ENCODE measurements at regions not wholly inside any gene's neighbourhood (a gene's known extent, or its start where the extent isn't known, plus 50 kb on each side); places are given as distances from the start of the nearest gene placed in this dataset.

GRCh38 chr12:115650026-115650425, 627.5 kb downstream of the MED13L start:
- POLR2A ChIA-PET, result no interaction called here
- no peak for DNase-seq
- Histone ChIP-seq H3K27me3 (ENCODE audit: insufficient read depth) (no peaks in the 10 kb centered on the region), H4K20me1 (ENCODE audit: insufficient read depth) (no peaks in the 10 kb centered on the region), H3K9ac (no peak overlapping the region), H3F3A (replicated peaks; ENCODE audit: insufficient read depth) (no peaks in the 10 kb centered on the region), H3K27ac (ENCODE audit: low read depth in 2 of 2, low read length in 1 of 2) (no peak overlapping the region), H2AFZ (ENCODE audit: low read depth) (no peak overlapping the region), H3K4me2 (no peak overlapping the region), H3K79me2 (ENCODE audit: insufficient read depth) (no peaks in the 10 kb centered on the region), H3K4me3 (ENCODE audit: low read depth in 2 of 2, low read length in 1 of 2) (no peak overlapping the region), H3K9me2 (no peaks in the 10 kb centered on the region), H3K4me1 (ENCODE audit: control insufficient read depth in 1 of 2, insufficient read depth in 2 of 2, low read depth in 1 of 2, low read length in 1 of 2) (no peaks in the 10 kb centered on the region), H3K36me3 (replicated peaks in 1 of 2; ENCODE audit: control insufficient read depth in 1 of 2, insufficient read depth in 2 of 2, low read length in 1 of 2) (no peaks in the 10 kb centered on the region), H3K9me3 (no peaks in the 10 kb centered on the region)
- TF ChIP-seq CHD2 (IDR thresholded peaks at IDR 0.05; ENCODE audit: low read length, partially characterized antibody) (no peak), TCF12 (IDR thresholded peaks at IDR 0.05) (no peak)
- 23% methylated on average over 10 of the region's 10 CpGs for WGBS (ENCODE audit: low lambda C conversion rate)
- CTCF ChIA-PET, result interaction anchor here (1.5 kb wide), 1 partner anchor 987 kb away, joined by 3 read pairs; no protein-coding TSS in a partner anchor

- Histone ChIP-seq H3K9me2 (no peaks in the 10 kb centered on the region), H3K79me2 (ENCODE audit: insufficient read depth) (no peaks in the 10 kb centered on the region), H3K27me3 (ENCODE audit: insufficient read depth) (no peaks in the 10 kb centered on the region), H3K4me1 (ENCODE audit: control insufficient read depth in 1 of 2, insufficient read depth in 2 of 2, low read depth in 1 of 2, low read length in 1 of 2) (no peaks in the 10 kb centered on the region), H3K4me3 (ENCODE audit: low read depth in 2 of 2, low read length in 1 of 2) (no peak overlapping the region), H3K9ac (no peak overlapping the region), H3K36me3 (replicated peaks in 1 of 2; ENCODE audit: control insufficient read depth in 1 of 2, insufficient read depth in 2 of 2, low read length in 1 of 2) (no peaks in the 10 kb centered on the region), H3K4me2 (no peak overlapping the region), H4K20me1 (ENCODE audit: insufficient read depth) (no peaks in the 10 kb centered on the region), H3K9me3 (no peaks in the 10 kb centered on the region), H3K27ac (ENCODE audit: low read depth in 2 of 2, low read length in 1 of 2) (no peak overlapping the region), H3F3A (replicated peaks; ENCODE audit: insufficient read depth) (no peaks in the 10 kb centered on the region), H2AFZ (ENCODE audit: low read depth) (no peak overlapping the region)
- ChIA-PET CTCF (interaction anchor here (1.3 kb wide), 1 partner anchor 37 kb away, joined by 4 read pairs; no protein-coding TSS in a partner anchor), POLR2A (no interaction called here)
- no peak for DNase-seq
- 15% methylated on average over 1 of the region's 1 CpG for WGBS (ENCODE audit: low lambda C conversion rate)
- no peak for TF ChIP-seq CTCF (IDR thresholded peaks at IDR 0.05)
- TF ChIP-seq GABPA (IDR thresholded peaks at IDR 0.05; ENCODE audit: low read depth), result no peak
- no peak for TF ChIP-seq YY1 (IDR thresholded peaks at IDR 0.05; ENCODE audit: low read depth)
- no peak for TF ChIP-seq CHD2 (IDR thresholded peaks at IDR 0.05; ENCODE audit: low read length, partially characterized antibody)
Observed at GRCh38 chr12:115648463-115648862, 629.0 kb downstream of the MED13L start.

- ChIA-PET POLR2A (no interaction called here), CTCF (no interaction called here)
- H3F3A ChIP-seq (replicated peaks; ENCODE audit: insufficient read depth), result no peaks in the 10 kb centered on the region
- no peak for TF ChIP-seq CHD2 (IDR thresholded peaks at IDR 0.05; ENCODE audit: low read length, partially characterized antibody)
- no peak for TF ChIP-seq MEF2A (IDR thresholded peaks at IDR 0.05; ENCODE audit: borderline replicate concordance, low read depth)
- TF ChIP-seq MXI1 (IDR thresholded peaks at IDR 0.05; ENCODE audit: low read depth, low read length), result no peak
- TF ChIP-seq JUND (IDR thresholded peaks at IDR 0.05), result no peak
- no peak for TF ChIP-seq SMC3 (IDR thresholded peaks at IDR 0.05; ENCODE audit: low read depth, low read length)
- TF ChIP-seq USF2 (IDR thresholded peaks at IDR 0.05; ENCODE audit: borderline replicate concordance, low read depth, low read length), result no peak
- TF ChIP-seq SIN3A (IDR thresholded peaks at IDR 0.05; ENCODE audit: borderline replicate concordance, low read depth, low read length), result no peak
- TF ChIP-seq IRF3 (IDR thresholded peaks at IDR 0.05; ENCODE audit: low read depth, low read length), result no peak
- H3K36me3 ChIP-seq (replicated peaks in 1 of 2; ENCODE audit: control insufficient read depth in 1 of 2, insufficient read depth in 2 of 2, low read length in 1 of 2), result no peaks in the 10 kb centered on the region
- H3K9ac ChIP-seq, result no peak overlapping the region
- no peak overlapping the region for H3K27ac ChIP-seq (ENCODE audit: low read depth in 2 of 2, low read length in 1 of 2)
- DNase-seq, result no peak
- no peak overlapping the region for H2AFZ ChIP-seq (ENCODE audit: low read depth)
- no peaks in the 10 kb centered on the region for H3K9me2 ChIP-seq
- H3K4me3 ChIP-seq (ENCODE audit: low read depth in 2 of 2, low read length in 1 of 2), result no peak overlapping the region
- no peaks in the 10 kb centered on the region for H3K9me3 ChIP-seq
- H4K20me1 ChIP-seq (ENCODE audit: insufficient read depth), result no peaks in the 10 kb centered on the region
- H3K27me3 ChIP-seq (ENCODE audit: insufficient read depth), result no peaks in the 10 kb centered on the region
- no peak overlapping the region for H3K4me2 ChIP-seq
- WGBS (ENCODE audit: low lambda C conversion rate), result 61% methylated on average over 2 of the region's 2 CpGs
- no peaks in the 10 kb centered on the region for H3K4me1 ChIP-seq (ENCODE audit: control insufficient read depth in 1 of 2, insufficient read depth in 2 of 2, low read depth in 1 of 2, low read length in 1 of 2)
- no peaks in the 10 kb centered on the region for H3K79me2 ChIP-seq (ENCODE audit: insufficient read depth)
Observed at GRCh38 chr12:115646210-115646609, 631.3 kb downstream of the MED13L start.

Measured in SK-N-SH (cell line).